Right lobe of liver (tissue), 6 donors: ENCODE measurements at regions not wholly inside any gene's neighbourhood (a gene's known extent, or its start where the extent isn't known, plus 50 kb on each side); places are given as distances from the start of the nearest gene placed in this dataset.

Experiments
- ATAC-seq, 4 donors: fragments of 200-7000 bp; cut with Tn5 transposase; one replicate each; pipeline ENCODE4 v1.9.1; 2020; ENCODE audit warnings: mild to moderate bottlenecking in 4 of 4, moderate library complexity in 4 of 4
- DNase-seq, 3 donors: peaks; one replicate each; pipeline ENCODE4 v3.0.0-alpha.2; 2020
- H3K27ac ChIP-seq, 3 donors: fragments of 200-600 bp; one replicate each; pipeline ENCODE4 v1.8.0; 2022
- H3K27me3 ChIP-seq, 2 donors: fragments of 200-600 bp; one replicate each; pipeline ENCODE4 v1.8.0; 2022
- H3K36me3 ChIP-seq, 4 donors: fragments of 200-600 bp; sonication (generic) in 1 of 4; one replicate each; pipeline versions ENCODE4 v1.5.1 to v1.8.0; 2017 to 2022; ENCODE audit warnings: control low read depth in 1 of 4
- H3K4me1 ChIP-seq, 4 donors: fragments of 200-600 bp; sonication (generic) in 1 of 4; one replicate each; pipeline versions ENCODE4 v1.5.1 to v1.8.0; 2017 to 2022; ENCODE audit warnings: control low read depth in 1 of 4
- H3K4me3 ChIP-seq, 3 donors: fragments of 200-600 bp; one replicate each; pipeline ENCODE4 v1.8.0; 2022
- H3K9me3 ChIP-seq, 4 donors: fragments of 200-600 bp; sonication (generic) in 1 of 4; one replicate each; pipeline versions ENCODE4 v1.5.1 to v1.8.0; 2017 to 2022; ENCODE audit warnings: control low read depth in 1 of 4
- CTCF ChIP-seq, 4 donors: fragments of 200-600 bp in 3 of 4; fragments of 450-650 bp in 1 of 4; IDR thresholded peaks; one replicate each; pipeline versions ENCODE4 v1.5.1 to v1.8.0; 2016 to 2022; ENCODE audit warnings: antibody characterized with exemption in 4 of 4, mild to moderate bottlenecking in 2 of 4
- POLR2A ChIP-seq: fragments of 450-650 bp; IDR thresholded peaks from one replicate; pipeline ENCODE4 v1.6.1; 2017; ENCODE audit warnings: antibody characterized with exemption, mild to moderate bottlenecking
- WGBS: methylation state at CpG from one replicate; pipeline ENCODE4 v1.1.6; 2018; ENCODE audit warnings: low coverage, low lambda C conversion rate; ENCODE audit not compliant: insufficient coverage; ENCODE audit errors: missing lambda C conversion rate; 5-methylcytosine and 5-hydroxymethylcytosine counted together
- intact Hi-C, 2 donors: fragments of 100-400 bp; cut with DNase I; formaldehyde crosslinking; loops; one replicate each; pipeline versions ENCODE4 v1.11.2 to v1.14.1; 2022
- donor health status: DM: no; HTN: yes; CAD: no.
- donor health status: DM: no; HTN: no; CAD: no.
- donor health status: DM: no; HTN: no; CAD: no.
- donor health status: DM: no; HTN: yes; CAD: no.
- donor health status: DM: no; HTN: yes; CAD: no.

GRCh38 chr10:108005627-108006026, 841.1 kb upstream of the SORCS1 start:
- Histone ChIP-seq H3K27me3 (no peaks in the 10 kb centered on the region), H3K4me3 (no peak overlapping the region), H3K9me3 (no peaks in the 10 kb centered on the region), H3K36me3 (no peaks in the 10 kb centered on the region), H3K27ac (no peak overlapping the region), H3K4me1 (no peaks in the 10 kb centered on the region)
- DNase-seq (no peak), ATAC-seq (no peak)
- TF ChIP-seq CTCF (IDR thresholded peaks at IDR 0.05) (no peak), POLR2A (no peak)
- intact Hi-C loops = no loop called here

GRCh38 chr10:108003576-108003975, 839.1 kb upstream of the SORCS1 start:
- ATAC-seq = no peak

DNA sequence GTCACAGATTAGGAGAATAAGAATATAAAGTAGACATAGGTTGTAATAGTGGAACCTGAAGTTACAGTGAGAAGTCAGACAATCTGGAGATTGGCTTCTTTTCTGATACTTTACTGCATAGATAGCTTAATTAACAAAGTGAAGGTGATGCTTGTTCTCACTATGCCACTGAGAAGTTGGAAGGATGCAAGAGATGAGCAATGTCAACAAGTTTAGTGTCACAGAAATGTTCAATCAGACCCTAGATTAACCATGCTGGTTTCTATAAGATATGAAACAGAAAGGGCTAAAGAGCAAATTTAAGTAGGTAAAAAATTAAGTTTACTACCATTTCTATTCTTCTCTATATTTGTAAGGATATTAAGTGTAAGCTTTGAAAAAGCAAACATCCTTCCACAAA, 838.6 kb upstream of the SORCS1 start:
- intact Hi-C loops = no loop called here

More at GRCh38 chr10:108003576-108003975, 839.1 kb upstream of the SORCS1 start:
- Histone ChIP-seq H3K4me3 (no peak overlapping the region), H3K36me3 (no peaks in the 10 kb centered on the region), H3K27ac (no peak overlapping the region), H3K9me3 (no peaks in the 10 kb centered on the region), H3K27me3 (no peaks in the 10 kb centered on the region), H3K4me1 (no peaks in the 10 kb centered on the region)
- DNase-seq = no peak
- intact Hi-C loops = no loop called here
- TF ChIP-seq CTCF (IDR thresholded peaks at IDR 0.05) = no peak
- no peak for TF ChIP-seq POLR2A

DNA sequence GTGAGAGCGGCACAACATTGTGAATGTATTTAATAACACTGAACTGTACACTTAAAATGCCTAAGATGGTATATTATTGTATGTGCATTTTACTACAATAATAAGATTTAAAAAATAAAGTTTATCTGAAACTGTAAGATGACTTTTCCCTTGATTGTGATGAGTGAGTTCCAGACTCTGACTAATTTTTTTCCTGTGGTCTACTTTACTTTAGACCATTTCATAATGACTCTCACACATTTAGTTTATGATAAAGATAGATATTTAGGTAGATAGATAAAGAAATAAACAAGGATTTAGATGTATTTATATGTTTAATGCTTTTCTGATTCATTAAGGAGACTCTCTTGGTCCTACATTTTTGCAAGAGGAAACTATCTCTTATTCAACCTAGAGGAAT, 835.9 kb upstream of the SORCS1 start:
- no peak overlapping the region for H3K4me3 ChIP-seq
- H3K36me3 ChIP-seq = no peaks in the 10 kb centered on the region
- H3K9me3 ChIP-seq = no peaks in the 10 kb centered on the region
- intact Hi-C loops = no loop called here
- no peak for ATAC-seq
- 83% methylated on average over 1 of the region's 1 CpG for WGBS
- no peaks in the 10 kb centered on the region for H3K4me1 ChIP-seq
- no peak for TF ChIP-seq POLR2A
- DNase-seq = no peak
- no peak overlapping the region for H3K27ac ChIP-seq
- H3K27me3 ChIP-seq = no peaks in the 10 kb centered on the region

More for the DNA sequence above, 838.6 kb upstream of the SORCS1 start:
- no peak for TF ChIP-seq CTCF (IDR thresholded peaks at IDR 0.05)
- TF ChIP-seq POLR2A = no peak
- no peak overlapping the region for H3K27ac ChIP-seq
- ATAC-seq = no peak
- H3K9me3 ChIP-seq = no peaks in the 10 kb centered on the region
- no peaks in the 10 kb centered on the region for H3K4me1 ChIP-seq
- H3K36me3 ChIP-seq = no peaks in the 10 kb centered on the region
- H3K27me3 ChIP-seq = no peaks in the 10 kb centered on the region
- DNase-seq = no peak
- H3K4me3 ChIP-seq = no peak overlapping the region

GRCh38 chr10:107994621-107995270, 830.2 kb upstream of the SORCS1 start:
- intact Hi-C loops = no loop called here
- no peaks in the 10 kb centered on the region for H3K27me3 ChIP-seq
- H3K27ac ChIP-seq = no peak overlapping the region
- ATAC-seq (no peak), DNase-seq (no peak)
- no peak overlapping the region for H3K4me3 ChIP-seq
- no peaks in the 10 kb centered on the region for H3K9me3 ChIP-seq
- no peaks in the 10 kb centered on the region for H3K4me1 ChIP-seq
- 50% methylated on average over 3 of the region's 3 CpGs for WGBS
- H3K36me3 ChIP-seq = no peaks in the 10 kb centered on the region
- no peak for TF ChIP-seq CTCF (IDR thresholded peaks at IDR 0.05)
- no peak for TF ChIP-seq POLR2A
